ENCODE measurements at regions not wholly inside any gene's neighbourhood (a gene's known extent, or its start where the extent isn't known, plus 50 kb on each side); places are given as distances from the start of the nearest gene placed in this dataset.

DNA sequence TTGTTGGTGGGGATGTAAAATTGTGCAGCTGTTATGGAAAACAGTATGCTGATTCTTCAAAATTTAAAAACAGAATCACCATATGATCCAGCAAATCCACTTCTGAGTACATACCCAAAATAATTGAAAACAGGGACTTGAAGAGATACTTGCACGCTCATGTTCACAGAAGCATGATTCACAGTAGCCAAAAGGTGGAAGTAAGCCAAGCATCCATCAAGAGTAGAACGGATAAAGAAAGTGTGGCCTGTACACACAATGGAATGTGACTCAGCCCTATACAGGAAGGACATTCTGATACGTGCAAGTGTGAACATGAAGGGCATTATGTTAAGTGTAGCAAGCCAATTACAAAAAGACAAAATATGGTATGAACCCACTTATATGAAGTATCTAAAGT, 696.7 kb upstream of the CELF2 start:
- H3K4me3 ChIP-seq (replicated peaks; ENCODE audit: low read depth, low read length), result no peak overlapping the region
- no peak for DNase-seq (ENCODE audit: extremely low read depth, low read depth)
- TF ChIP-seq, protein P1, sequence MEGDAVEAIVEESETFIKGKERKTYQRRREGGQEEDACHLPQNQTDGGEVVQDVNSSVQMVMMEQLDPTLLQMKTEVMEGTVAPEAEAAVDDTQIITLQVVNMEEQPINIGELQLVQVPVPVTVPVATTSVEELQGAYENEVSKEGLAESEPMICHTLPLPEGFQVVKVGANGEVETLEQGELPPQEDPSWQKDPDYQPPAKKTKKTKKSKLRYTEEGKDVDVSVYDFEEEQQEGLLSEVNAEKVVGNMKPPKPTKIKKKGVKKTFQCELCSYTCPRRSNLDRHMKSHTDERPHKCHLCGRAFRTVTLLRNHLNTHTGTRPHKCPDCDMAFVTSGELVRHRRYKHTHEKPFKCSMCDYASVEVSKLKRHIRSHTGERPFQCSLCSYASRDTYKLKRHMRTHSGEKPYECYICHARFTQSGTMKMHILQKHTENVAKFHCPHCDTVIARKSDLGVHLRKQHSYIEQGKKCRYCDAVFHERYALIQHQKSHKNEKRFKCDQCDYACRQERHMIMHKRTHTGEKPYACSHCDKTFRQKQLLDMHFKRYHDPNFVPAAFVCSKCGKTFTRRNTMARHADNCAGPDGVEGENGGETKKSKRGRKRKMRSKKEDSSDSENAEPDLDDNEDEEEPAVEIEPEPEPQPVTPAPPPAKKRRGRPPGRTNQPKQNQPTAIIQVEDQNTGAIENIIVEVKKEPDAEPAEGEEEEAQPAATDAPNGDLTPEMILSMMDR (IDR thresholded peaks at IDR 0.05; ENCODE audit: low read depth, low read length, missing control alignments), result no peak

DNA sequence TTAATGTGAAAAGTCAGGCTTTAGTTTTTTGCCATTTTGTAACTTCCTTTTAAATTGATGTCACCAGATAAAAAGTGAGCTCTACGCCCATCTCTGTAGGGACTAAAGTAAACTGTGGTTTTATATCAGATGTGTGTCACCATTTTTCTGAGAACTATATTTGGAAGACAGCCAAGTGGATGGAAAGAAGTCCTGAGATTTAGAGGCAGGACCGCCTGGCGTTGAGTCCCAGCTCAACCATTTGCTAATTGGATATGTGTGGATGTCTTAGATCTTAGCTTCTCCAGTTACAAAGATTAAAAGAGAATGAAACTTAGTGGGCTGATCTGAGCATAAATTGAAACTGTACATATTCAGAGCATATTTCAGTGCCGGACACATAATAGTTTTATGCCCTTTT, 691.6 kb upstream of the CELF2 start:
- DNase-seq (ENCODE audit: extremely low read depth, low read depth), result no peak
- H3K4me3 ChIP-seq (replicated peaks; ENCODE audit: low read depth, low read length), result no peak overlapping the region
- TF ChIP-seq, protein P1 (IDR thresholded peaks at IDR 0.05; ENCODE audit: low read depth, low read length, missing control alignments), result no peak

DNA sequence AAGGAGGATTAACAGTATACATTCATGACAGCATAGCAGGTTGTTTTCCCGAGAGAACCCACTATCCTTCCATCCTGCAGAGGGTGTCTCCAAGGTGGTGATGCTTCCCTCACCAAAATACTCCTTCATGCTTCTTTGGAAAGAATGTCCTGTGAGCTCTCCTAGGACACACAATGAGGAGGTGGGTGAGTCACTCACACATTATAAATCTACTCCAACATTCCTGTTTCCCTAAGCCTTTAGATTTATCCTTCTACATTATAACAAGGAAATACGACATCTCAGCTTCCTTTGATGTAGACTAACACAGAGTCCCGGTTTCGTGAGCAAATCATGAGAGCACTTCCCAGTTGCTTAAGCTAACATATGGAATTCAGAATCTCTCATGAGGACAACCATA, 689.7 kb upstream of the CELF2 start:
- TF ChIP-seq, protein P1 (IDR thresholded peaks at IDR 0.05; ENCODE audit: low read depth, low read length, missing control alignments), result no peak
- H3K4me3 ChIP-seq (replicated peaks; ENCODE audit: low read depth, low read length), result no peak overlapping the region
- no peak for DNase-seq (ENCODE audit: extremely low read depth, low read depth)

DNA sequence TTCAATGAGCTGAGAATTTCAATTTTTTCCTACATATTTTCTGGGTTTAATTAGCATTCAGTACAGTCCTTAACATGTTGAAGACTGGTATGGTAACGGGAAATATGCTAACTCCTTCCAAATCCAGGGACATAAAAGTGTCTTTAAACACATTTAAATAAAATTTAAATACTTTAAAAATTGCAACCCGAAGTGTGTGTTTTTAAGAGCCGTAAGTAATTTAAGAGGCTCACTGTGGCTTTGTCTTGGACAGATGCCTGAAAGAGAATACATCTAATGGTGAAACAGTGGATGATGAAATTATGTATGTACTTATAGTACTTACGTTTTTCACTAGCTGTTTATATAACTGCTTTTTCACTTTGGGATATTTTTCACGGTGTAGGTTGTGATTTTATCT, 687.3 kb upstream of the CELF2 start:
- TF ChIP-seq, protein P1 (IDR thresholded peaks at IDR 0.05; ENCODE audit: low read depth, low read length, missing control alignments), result no peak
- no peak overlapping the region for H3K4me3 ChIP-seq (replicated peaks; ENCODE audit: low read depth, low read length)
- DNase-seq (ENCODE audit: extremely low read depth, low read depth), result no peak

DNA sequence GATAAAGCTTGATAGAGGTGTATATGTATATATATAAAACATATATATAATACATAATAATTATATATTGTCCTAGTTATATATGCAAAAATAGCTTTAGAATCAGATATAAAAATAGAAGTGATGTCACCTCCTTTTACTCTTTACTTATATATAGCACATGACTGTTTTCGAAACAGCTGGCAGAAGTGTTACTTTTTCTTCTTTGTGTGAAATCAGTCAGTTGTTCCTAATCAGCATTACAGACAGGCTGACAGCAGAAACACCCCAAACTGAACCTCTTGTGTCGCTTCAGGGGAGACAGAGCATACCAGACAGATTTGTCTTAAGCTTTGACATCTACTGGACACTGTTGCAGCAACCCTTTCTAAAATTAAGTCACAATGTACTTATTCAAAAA, 684.9 kb upstream of the CELF2 start:
- H3K4me3 ChIP-seq (replicated peaks; ENCODE audit: low read depth, low read length), result no peak overlapping the region
- no peak for DNase-seq (ENCODE audit: extremely low read depth, low read depth)
- TF ChIP-seq, protein P1 (IDR thresholded peaks at IDR 0.05; ENCODE audit: low read depth, low read length, missing control alignments), result no peak

DNA sequence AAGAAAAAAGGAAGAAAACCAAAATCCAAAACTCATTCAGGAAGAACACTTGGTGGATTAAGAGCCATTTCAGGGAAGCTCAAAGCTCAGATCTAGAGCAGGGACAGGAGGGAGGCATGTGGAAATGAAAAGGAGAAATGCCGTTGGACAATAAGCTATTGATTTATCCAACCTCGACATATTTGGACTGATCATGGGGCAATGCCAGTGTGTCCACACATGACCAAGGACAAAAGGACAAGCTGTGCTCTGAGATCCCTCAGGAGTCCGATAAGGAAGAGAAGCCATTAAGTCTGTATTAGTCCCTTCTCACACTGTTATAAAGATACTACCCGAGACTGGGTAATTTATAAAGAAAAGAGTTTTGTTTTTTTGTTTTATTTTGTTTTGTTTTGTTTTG, 684.0 kb upstream of the CELF2 start:
- no peak overlapping the region for H3K4me3 ChIP-seq (replicated peaks; ENCODE audit: low read depth, low read length)
- TF ChIP-seq, protein P1 (IDR thresholded peaks at IDR 0.05; ENCODE audit: low read depth, low read length, missing control alignments), result no peak
- no peak for DNase-seq (ENCODE audit: extremely low read depth, low read depth)

DNA sequence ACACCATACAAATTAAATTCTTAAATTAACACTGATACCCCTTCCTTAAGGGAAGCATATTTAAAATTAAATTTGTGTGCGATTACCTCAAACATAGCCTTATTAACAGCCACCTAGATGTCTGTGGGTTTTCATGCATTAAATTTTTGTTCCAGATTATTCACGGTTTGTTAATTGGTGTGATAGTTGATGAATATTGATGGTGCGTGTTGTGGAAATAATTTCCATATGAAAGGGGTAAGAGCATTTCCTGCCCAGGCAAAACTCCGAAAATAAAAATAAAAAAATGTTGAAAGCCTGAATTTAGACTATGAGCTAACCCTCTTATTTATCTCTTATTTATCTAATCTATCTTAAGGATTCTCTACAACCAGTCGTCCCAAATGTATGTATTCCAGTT, 679.3 kb upstream of the CELF2 start:
- TF ChIP-seq, protein P1 (IDR thresholded peaks at IDR 0.05; ENCODE audit: low read depth, low read length, missing control alignments), result no peak
- no peak for DNase-seq (ENCODE audit: extremely low read depth, low read depth)
- no peak overlapping the region for H3K4me3 ChIP-seq (replicated peaks; ENCODE audit: low read depth, low read length)
